Activated CD4-positive, alpha-beta memory T cell treated with anti-CD3 and anti-CD28 coated beads for 36 hours (primary cell): ENCODE measurements at regions not wholly inside any gene's neighbourhood (a gene's known extent, or its start where the extent isn't known, plus 50 kb on each side); places are given as distances from the start of the nearest gene placed in this dataset.

Source experiments
- CTCF ChIA-PET: fragments of 350-600 bp; sonication (Branson Sonifier 250); formaldehyde crosslinking; loops from one replicate; lab custom pipeline; 2021; ENCODE audit warnings: antibody characterized with exemption, inconsistent platforms; lab: Charles Lee
- POLR2A ChIA-PET: fragments of 350-600 bp; sonication (Branson Sonifier 250); formaldehyde crosslinking; loops from one replicate; lab custom pipeline; 2021; ENCODE audit warnings: antibody characterized with exemption; lab: Charles Lee
- DNase-seq: peaks from one replicate; pipeline ENCODE4 v3.0.0-alpha.2; 2020
- H3K27ac Mint-ChIP-seq: one replicate; pipeline ENCODE4 v1.8.0; 2021; ENCODE audit warnings: mixed read lengths
- H3K27me3 Mint-ChIP-seq: one replicate; pipeline ENCODE4 v1.8.0; 2021; ENCODE audit warnings: mixed read lengths
- H3K36me3 Mint-ChIP-seq: one replicate; pipeline ENCODE4 v1.8.0; 2021; ENCODE audit warnings: mixed read lengths
- H3K4me1 Mint-ChIP-seq: one replicate; pipeline ENCODE4 v1.8.0; 2021; ENCODE audit warnings: low read depth, mixed read lengths
- H3K4me3 Mint-ChIP-seq: one replicate; pipeline ENCODE4 v1.8.0; 2021; ENCODE audit warnings: mild to moderate bottlenecking, mixed read lengths
- H3K9me3 Mint-ChIP-seq: one replicate; pipeline ENCODE4 v1.8.0; 2021; ENCODE audit warnings: mixed read lengths
- intact Hi-C: fragments of 100-400 bp; cut with micrococcal nuclease; formaldehyde crosslinking; loops from one replicate; pipeline ENCODE4 v1.15.1; 2023

DNA sequence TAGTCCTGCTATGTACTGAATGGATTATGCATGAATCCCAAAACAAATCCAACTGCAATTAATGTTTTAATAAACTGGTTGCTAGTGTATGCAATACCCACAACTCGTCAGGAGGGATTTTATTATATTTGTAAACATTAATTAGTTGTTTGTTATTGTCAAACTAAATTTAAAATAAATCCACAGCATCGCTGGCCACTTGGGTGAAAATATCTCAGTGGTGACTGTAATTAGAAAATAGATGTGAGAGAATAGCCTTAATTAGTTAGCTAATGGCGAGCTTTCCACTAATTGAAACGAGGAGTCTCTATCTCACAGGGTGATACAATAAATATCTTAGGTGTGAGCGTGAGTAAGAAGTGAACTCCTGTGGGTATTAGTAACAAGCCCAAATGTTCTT lies 176.8 kb downstream of the LINC00237 start:
- no peak overlapping the region for H3K4me3 Mint-ChIP-seq
- ChIA-PET POLR2A (no interaction called here), CTCF (no interaction called here)
- intact Hi-C loops: no loop called here
- no peaks in the 10 kb centered on the region for H3K4me1 Mint-ChIP-seq
- no peaks in the 10 kb centered on the region for H3K9me3 Mint-ChIP-seq
- no peak for DNase-seq
- H3K27ac Mint-ChIP-seq: no peak overlapping the region
- H3K36me3 Mint-ChIP-seq: no peaks in the 10 kb centered on the region
- no peaks in the 10 kb centered on the region for H3K27me3 Mint-ChIP-seq

- H3K27ac Mint-ChIP-seq: no peak overlapping the region
- no peaks in the 10 kb centered on the region for H3K4me1 Mint-ChIP-seq
- no peak for DNase-seq
- no peaks in the 10 kb centered on the region for H3K36me3 Mint-ChIP-seq
- H3K4me3 Mint-ChIP-seq: no peak overlapping the region
- no peaks in the 10 kb centered on the region for H3K9me3 Mint-ChIP-seq
- CTCF ChIA-PET: no interaction called here
- H3K27me3 Mint-ChIP-seq: peaks cover 3% of the 10 kb centered on the region
- POLR2A ChIA-PET: no interaction called here
- intact Hi-C loops: no loop called here
Measured at GRCh38 chr20:20926222-20926905, 179.8 kb downstream of the LINC00237 start.

DNA sequence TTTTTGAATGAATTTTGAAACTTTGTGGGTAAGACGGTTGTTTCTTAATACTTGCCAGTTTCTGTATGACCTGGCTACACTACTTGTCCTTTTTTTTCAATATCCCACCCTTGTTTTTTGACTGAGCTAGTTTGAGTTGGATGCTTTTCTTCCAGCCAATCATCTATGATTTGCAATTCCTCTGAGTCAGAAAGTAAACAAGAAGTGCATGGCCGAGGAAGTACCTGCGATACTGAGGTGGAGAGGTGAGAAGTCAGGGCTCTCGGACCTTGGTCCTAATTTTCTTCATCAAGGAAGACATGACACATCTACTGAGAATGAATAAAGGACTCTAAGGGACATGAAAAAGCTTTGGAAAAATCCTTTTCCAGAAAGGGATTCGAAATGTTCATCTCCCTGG lies 185.7 kb downstream of the LINC00237 start:
- intact Hi-C loops: no loop called here

GRCh38 chr20:20915844-20916243 lies 190.3 kb downstream of the LINC00237 start:
- DNase-seq: no peak
- H3K4me3 Mint-ChIP-seq: no peak overlapping the region
- H3K36me3 Mint-ChIP-seq: no peaks in the 10 kb centered on the region
- intact Hi-C loops: no loop called here
- no peaks in the 10 kb centered on the region for H3K4me1 Mint-ChIP-seq
- H3K27me3 Mint-ChIP-seq: peaks cover 7% of the 10 kb centered on the region
- ChIA-PET CTCF (no interaction called here), POLR2A (no interaction called here)
- H3K9me3 Mint-ChIP-seq: peaks cover 19% of the 10 kb centered on the region
- H3K27ac Mint-ChIP-seq: no peak overlapping the region

More for the DNA sequence above, 185.7 kb downstream of the LINC00237 start:
- H3K27me3 Mint-ChIP-seq: peaks cover 11% of the 10 kb centered on the region
- no peaks in the 10 kb centered on the region for H3K4me1 Mint-ChIP-seq
- H3K36me3 Mint-ChIP-seq: no peaks in the 10 kb centered on the region
- POLR2A ChIA-PET: no interaction called here
- H3K27ac Mint-ChIP-seq: no peak overlapping the region
- no peak overlapping the region for H3K4me3 Mint-ChIP-seq
- CTCF ChIA-PET: no interaction called here
- H3K9me3 Mint-ChIP-seq: peaks cover 19% of the 10 kb centered on the region
- no peak for DNase-seq

DNA sequence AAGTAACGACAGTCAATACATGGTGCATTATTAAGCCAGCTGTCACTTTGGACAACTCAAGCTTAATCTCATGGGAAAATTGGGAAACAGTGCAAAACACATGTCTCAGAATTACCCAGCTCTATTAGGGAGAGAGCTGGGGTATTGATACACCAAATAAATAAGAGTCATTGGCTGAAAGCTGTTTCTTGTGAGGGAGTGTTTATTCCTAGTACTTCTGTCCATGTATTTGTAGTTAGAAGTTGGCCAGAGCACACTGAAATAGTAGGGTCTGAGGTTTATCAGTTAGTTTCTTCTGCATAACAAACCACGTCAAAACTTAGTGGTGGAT lies 192.0 kb upstream of the RALGAPA2 start:
- H3K27me3 Mint-ChIP-seq: peaks cover 13% of the 10 kb centered on the region
- no peak overlapping the region for H3K4me3 Mint-ChIP-seq
- H3K4me1 Mint-ChIP-seq: no peaks in the 10 kb centered on the region
- no peak for DNase-seq
- no peaks in the 10 kb centered on the region for H3K36me3 Mint-ChIP-seq
- intact Hi-C loops: no loop called here
- H3K9me3 Mint-ChIP-seq: no peaks in the 10 kb centered on the region
- no peak overlapping the region for H3K27ac Mint-ChIP-seq
- ChIA-PET CTCF (no interaction called here), POLR2A (no interaction called here)

DNA sequence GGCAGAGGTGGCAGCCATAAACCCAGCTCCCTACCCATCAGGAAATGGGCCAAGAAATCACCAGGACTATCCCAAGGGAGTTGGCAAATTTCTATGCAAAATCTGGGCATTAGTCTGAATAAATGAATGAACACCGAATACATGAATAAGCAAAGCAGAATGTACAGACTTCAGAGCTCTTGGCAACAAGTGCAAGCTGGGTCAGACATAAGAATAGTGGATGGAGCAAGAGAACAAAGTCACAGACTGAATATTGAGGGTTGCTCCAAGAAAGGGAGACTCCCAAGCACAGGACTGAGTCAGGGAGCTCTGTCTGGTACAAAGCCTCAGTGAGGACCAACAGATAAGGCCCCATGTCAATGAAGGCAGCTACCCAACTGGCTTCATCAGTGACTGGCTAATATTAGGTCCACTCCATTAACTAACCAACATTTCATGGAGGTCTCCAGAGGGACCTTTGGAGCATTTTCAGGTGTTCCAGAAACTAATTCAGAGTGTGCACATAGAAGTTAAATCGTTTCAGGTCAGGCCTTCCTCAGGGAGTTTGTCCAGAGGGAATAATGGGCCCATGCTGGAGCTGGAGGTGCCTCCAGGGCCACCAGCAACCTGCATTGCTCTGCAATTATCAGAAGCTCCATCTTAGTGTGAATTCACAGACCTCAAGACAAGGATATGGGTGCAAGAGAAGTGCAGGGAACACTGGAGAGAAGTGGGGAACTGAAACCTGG lies 191.5 kb upstream of the RALGAPA2 start:
- DNase-seq: no peak
- intact Hi-C loops: no loop called here
- peaks cover 13% of the 10 kb centered on the region for H3K27me3 Mint-ChIP-seq
- H3K27ac Mint-ChIP-seq: no peak overlapping the region
- POLR2A ChIA-PET: no interaction called here
- H3K4me3 Mint-ChIP-seq: no peak overlapping the region
- H3K36me3 Mint-ChIP-seq: no peaks in the 10 kb centered on the region
- CTCF ChIA-PET: no interaction called here
- H3K9me3 Mint-ChIP-seq: no peaks in the 10 kb centered on the region
- no peaks in the 10 kb centered on the region for H3K4me1 Mint-ChIP-seq

GRCh38 chr20:20897922-20898321 lies 185.5 kb upstream of the RALGAPA2 start:
- Mint-ChIP-seq H3K36me3 (no peaks in the 10 kb centered on the region), H3K4me3 (no peak overlapping the region), H3K9me3 (no peaks in the 10 kb centered on the region), H3K27ac (no peak overlapping the region), H3K27me3 (peaks cover 3% of the 10 kb centered on the region), H3K4me1 (no peaks in the 10 kb centered on the region)
- intact Hi-C loops: no loop called here
- CTCF ChIA-PET: interaction anchor here (0.7 kb wide), 1 partner anchor 73 kb away, joined by 3 read pairs; no protein-coding TSS in a partner anchor
- DNase-seq: no peak
- POLR2A ChIA-PET: no interaction called here

DNA sequence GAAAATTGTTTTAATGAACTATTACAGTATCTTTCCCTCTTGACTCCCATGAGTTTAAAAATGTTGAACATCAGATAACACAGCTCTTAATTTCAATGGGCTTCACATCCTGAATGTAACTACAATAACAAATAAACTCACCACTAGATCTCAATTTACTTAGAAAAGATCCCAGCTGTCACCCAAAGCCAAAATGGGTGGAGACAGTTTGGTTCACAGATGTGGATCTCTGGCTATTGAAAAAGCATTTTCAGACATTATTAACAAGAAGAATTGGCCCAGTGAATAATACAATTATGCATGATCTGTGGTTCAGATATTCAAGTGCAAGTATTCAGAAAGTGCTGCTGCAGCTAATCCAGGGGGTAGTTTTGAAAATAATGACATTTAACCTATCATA lies 184.7 kb upstream of the RALGAPA2 start:
- POLR2A ChIA-PET: no interaction called here
- H3K4me1 Mint-ChIP-seq: no peaks in the 10 kb centered on the region
- H3K9me3 Mint-ChIP-seq: no peaks in the 10 kb centered on the region
- no peaks in the 10 kb centered on the region for H3K36me3 Mint-ChIP-seq
- H3K27me3 Mint-ChIP-seq: peaks cover 3% of the 10 kb centered on the region
- H3K27ac Mint-ChIP-seq: no peak overlapping the region
- intact Hi-C loops: no loop called here
- no peak overlapping the region for H3K4me3 Mint-ChIP-seq
- CTCF ChIA-PET: interaction anchor here (0.7 kb wide), 1 partner anchor 72 kb away, joined by 3 read pairs; no protein-coding TSS in a partner anchor
- no peak for DNase-seq

DNA sequence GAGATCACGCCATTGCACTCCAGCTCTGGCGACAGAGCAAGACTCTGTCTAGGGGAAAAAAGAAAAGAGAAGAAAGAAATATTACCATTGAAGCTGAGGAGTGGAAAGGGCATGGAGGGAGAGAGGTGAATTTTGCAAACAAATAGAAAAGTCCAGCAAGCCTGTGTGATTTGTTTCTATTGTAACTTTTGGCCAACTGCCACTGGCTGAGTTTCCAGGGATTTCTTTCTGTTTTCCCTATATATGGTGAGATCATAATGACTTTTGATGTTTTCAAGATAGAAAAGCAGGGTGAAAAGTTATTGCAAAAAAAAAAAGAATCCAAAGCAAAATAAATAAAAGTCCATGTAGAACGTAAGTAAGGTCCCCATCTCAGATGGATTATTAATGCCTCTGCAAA lies 184.2 kb upstream of the RALGAPA2 start:
- CTCF ChIA-PET: no interaction called here
- H3K36me3 Mint-ChIP-seq: no peaks in the 10 kb centered on the region
- H3K27me3 Mint-ChIP-seq: peaks cover under 1% of the 10 kb centered on the region
- no peak overlapping the region for H3K27ac Mint-ChIP-seq
- H3K4me3 Mint-ChIP-seq: no peak overlapping the region
- H3K4me1 Mint-ChIP-seq: no peaks in the 10 kb centered on the region
- H3K9me3 Mint-ChIP-seq: no peaks in the 10 kb centered on the region
- POLR2A ChIA-PET: no interaction called here
- DNase-seq: no peak
- intact Hi-C loops: no loop called here

DNA sequence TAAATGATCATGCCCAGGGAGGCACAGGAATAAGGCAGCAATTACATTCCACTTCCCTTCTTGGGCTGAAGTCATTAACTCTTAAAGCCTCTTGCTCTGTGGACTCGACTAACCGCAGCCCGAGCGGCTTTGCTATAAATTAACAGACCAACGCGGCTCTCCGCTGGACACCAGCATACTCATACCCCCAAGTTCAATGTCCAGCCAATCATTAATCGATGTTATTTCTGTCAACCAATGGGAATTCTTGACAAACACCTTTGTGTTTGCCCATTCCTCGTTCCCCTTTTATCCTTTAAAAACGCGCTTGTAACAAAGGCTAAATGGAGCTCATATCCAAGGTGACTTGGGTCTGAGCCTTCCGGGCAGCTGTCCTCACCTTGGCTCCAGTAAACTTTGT lies 183.1 kb upstream of the RALGAPA2 start:
- intact Hi-C loops: no loop called here
- H3K4me1 Mint-ChIP-seq: no peaks in the 10 kb centered on the region
- POLR2A ChIA-PET: no interaction called here
- H3K4me3 Mint-ChIP-seq: no peak overlapping the region
- no peaks in the 10 kb centered on the region for H3K36me3 Mint-ChIP-seq
- H3K9me3 Mint-ChIP-seq: no peaks in the 10 kb centered on the region
- H3K27me3 Mint-ChIP-seq: peaks cover 2% of the 10 kb centered on the region
- DNase-seq: no peak
- CTCF ChIA-PET: no interaction called here
- H3K27ac Mint-ChIP-seq: no peak overlapping the region

DNA sequence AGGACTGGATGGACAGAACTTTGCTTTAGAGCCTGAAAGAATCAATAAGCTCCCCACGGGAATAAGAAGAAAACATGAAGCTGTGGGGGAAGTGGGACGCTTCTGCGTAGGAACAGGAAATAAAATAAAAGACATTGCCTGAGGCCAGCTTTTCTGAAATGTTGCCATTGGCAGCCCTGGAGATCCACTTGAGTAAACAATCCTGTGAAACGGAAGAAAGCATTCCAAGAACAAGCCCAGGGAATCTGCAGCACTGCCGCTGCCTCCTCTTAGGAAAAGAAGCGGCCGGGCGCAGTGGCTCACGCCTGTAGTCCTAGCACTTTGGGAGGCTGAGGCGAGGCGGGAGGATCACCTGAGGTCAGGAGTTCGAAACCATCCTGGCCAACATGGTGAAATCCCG lies 182.3 kb upstream of the RALGAPA2 start:
- H3K4me1 Mint-ChIP-seq: no peaks in the 10 kb centered on the region
- no peaks in the 10 kb centered on the region for H3K9me3 Mint-ChIP-seq
- ChIA-PET POLR2A (no interaction called here), CTCF (no interaction called here)
- no peaks in the 10 kb centered on the region for H3K36me3 Mint-ChIP-seq
- DNase-seq: no peak
- H3K27ac Mint-ChIP-seq: no peak overlapping the region
- H3K4me3 Mint-ChIP-seq: no peak overlapping the region
- peaks cover 4% of the 10 kb centered on the region for H3K27me3 Mint-ChIP-seq
- intact Hi-C loops: no loop called here

- Mint-ChIP-seq H3K36me3 (no peaks in the 10 kb centered on the region), H3K27me3 (peaks cover 4% of the 10 kb centered on the region), H3K4me1 (no peaks in the 10 kb centered on the region), H3K27ac (no peak overlapping the region), H3K4me3 (no peak overlapping the region), H3K9me3 (no peaks in the 10 kb centered on the region)
- ChIA-PET POLR2A (no interaction called here), CTCF (no interaction called here)
- intact Hi-C loops: no loop called here
- no peak for DNase-seq
Measured at GRCh38 chr20:20894280-20894679, 181.8 kb upstream of the RALGAPA2 start.

DNA sequence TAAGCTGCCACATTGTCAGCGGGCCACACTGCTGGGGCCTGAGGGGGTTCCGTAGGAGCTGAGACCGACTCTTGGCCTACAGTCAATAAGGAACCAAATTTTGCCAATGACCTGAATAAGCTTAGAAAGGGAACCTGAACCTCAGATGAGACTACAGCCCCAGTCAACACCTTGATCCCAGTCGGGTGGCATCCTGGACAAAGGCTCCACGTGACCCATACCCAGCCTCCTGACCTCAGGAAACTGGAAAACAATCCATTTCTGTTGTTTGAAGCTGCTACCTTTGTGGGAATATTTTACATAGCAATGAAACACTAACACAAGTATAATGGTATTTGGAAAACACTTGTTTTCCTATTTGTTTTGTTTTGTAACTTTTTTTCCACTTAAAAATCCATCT lies 179.9 kb upstream of the RALGAPA2 start:
- H3K4me1 Mint-ChIP-seq: no peaks in the 10 kb centered on the region
- ChIA-PET POLR2A (no interaction called here), CTCF (no interaction called here)
- no peak overlapping the region for H3K27ac Mint-ChIP-seq
- H3K4me3 Mint-ChIP-seq: no peak overlapping the region
- H3K9me3 Mint-ChIP-seq: no peaks in the 10 kb centered on the region
- no peaks in the 10 kb centered on the region for H3K36me3 Mint-ChIP-seq
- no peak for DNase-seq
- intact Hi-C loops: no loop called here
- peaks cover 10% of the 10 kb centered on the region for H3K27me3 Mint-ChIP-seq
